ENCODE measurements at regions not wholly inside any gene's neighbourhood (a gene's known extent, or its start where the extent isn't known, plus 50 kb on each side); places are given as distances from the start of the nearest gene placed in this dataset.

- DNase-seq = no peak
- H3K4me1 ChIP-seq (replicated peaks in 1 of 2) = no peaks in the 10 kb centered on the region
- no peak overlapping the region for H3K4me3 ChIP-seq
- TF ChIP-seq, protein P1, sequence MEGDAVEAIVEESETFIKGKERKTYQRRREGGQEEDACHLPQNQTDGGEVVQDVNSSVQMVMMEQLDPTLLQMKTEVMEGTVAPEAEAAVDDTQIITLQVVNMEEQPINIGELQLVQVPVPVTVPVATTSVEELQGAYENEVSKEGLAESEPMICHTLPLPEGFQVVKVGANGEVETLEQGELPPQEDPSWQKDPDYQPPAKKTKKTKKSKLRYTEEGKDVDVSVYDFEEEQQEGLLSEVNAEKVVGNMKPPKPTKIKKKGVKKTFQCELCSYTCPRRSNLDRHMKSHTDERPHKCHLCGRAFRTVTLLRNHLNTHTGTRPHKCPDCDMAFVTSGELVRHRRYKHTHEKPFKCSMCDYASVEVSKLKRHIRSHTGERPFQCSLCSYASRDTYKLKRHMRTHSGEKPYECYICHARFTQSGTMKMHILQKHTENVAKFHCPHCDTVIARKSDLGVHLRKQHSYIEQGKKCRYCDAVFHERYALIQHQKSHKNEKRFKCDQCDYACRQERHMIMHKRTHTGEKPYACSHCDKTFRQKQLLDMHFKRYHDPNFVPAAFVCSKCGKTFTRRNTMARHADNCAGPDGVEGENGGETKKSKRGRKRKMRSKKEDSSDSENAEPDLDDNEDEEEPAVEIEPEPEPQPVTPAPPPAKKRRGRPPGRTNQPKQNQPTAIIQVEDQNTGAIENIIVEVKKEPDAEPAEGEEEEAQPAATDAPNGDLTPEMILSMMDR (IDR thresholded peaks at IDR 0.05) = no peak
- no peak for TF ChIP-seq POLR2A (IDR thresholded peaks at IDR 0.05)
- intact Hi-C loops (cut with DNase I) = no loop called here
- no peak overlapping the region for H3K27ac ChIP-seq
- H3K36me3 ChIP-seq (replicated peaks in 1 of 2) = no peaks in the 10 kb centered on the region
- H3K27me3 ChIP-seq = no peaks in the 10 kb centered on the region
- H3K9me3 ChIP-seq (replicated peaks in 1 of 3) = no peaks in the 10 kb centered on the region
- WGBS, 4 donors = 27 to 49% (median 48%) methylated on average over 2 of the region's 2 CpGs
These were observed 145.0 kb downstream of the SLITRK6 start for GRCh38 chr13:85654227-85654626.

- 61 to 78% (median 72%) methylated on average over 3 of the region's 3 CpGs for WGBS, 4 donors
- TF ChIP-seq, protein P1 (IDR thresholded peaks at IDR 0.05) = no peak
- TF ChIP-seq POLR2A (IDR thresholded peaks at IDR 0.05) = no peak
- H3K4me3 ChIP-seq = no peak overlapping the region
- H3K36me3 ChIP-seq (replicated peaks in 1 of 2) = no peaks in the 10 kb centered on the region
- no peaks in the 10 kb centered on the region for H3K9me3 ChIP-seq (replicated peaks in 1 of 3)
- DNase-seq = no peak
- no peak overlapping the region for H3K27ac ChIP-seq
- intact Hi-C loops (cut with DNase I) = no loop called here
- H3K27me3 ChIP-seq = no peaks in the 10 kb centered on the region
- H3K4me1 ChIP-seq (replicated peaks in 1 of 2) = no peaks in the 10 kb centered on the region
These were observed 145.5 kb downstream of the SLITRK6 start for GRCh38 chr13:85653681-85654080.

GRCh38 chr13:85652491-85652890, 146.7 kb downstream of the SLITRK6 start:
- no peak for DNase-seq
- intact Hi-C loops (cut with DNase I) = no loop called here
- no peaks in the 10 kb centered on the region for H3K9me3 ChIP-seq (replicated peaks in 1 of 3)
- H3K27me3 ChIP-seq = no peaks in the 10 kb centered on the region
- 39 to 68% (median 64%) methylated on average over 1 of the region's 1 CpG for WGBS, 4 donors
- TF ChIP-seq, protein P1 (IDR thresholded peaks at IDR 0.05) = no peak
- no peak for TF ChIP-seq POLR2A (IDR thresholded peaks at IDR 0.05)
- H3K4me1 ChIP-seq (replicated peaks in 1 of 2) = no peaks in the 10 kb centered on the region
- no peak overlapping the region for H3K4me3 ChIP-seq
- H3K36me3 ChIP-seq (replicated peaks in 1 of 2) = no peaks in the 10 kb centered on the region
- H3K27ac ChIP-seq = no peak overlapping the region

- intact Hi-C loops (cut with DNase I) = no loop called here
- H3K9me3 ChIP-seq (replicated peaks in 1 of 3) = no peaks in the 10 kb centered on the region
- TF ChIP-seq, protein P1 (IDR thresholded peaks at IDR 0.05) = no peak
- no peak for TF ChIP-seq POLR2A (IDR thresholded peaks at IDR 0.05)
- H3K4me3 ChIP-seq = no peak overlapping the region
- 68 to 83% (median 78%) methylated on average over 4 of the region's 4 CpGs for WGBS, 4 donors
- no peaks in the 10 kb centered on the region for H3K36me3 ChIP-seq (replicated peaks in 1 of 2)
- no peaks in the 10 kb centered on the region for H3K27me3 ChIP-seq
- no peak for DNase-seq
- no peaks in the 10 kb centered on the region for H3K4me1 ChIP-seq (replicated peaks in 1 of 2)
- H3K27ac ChIP-seq = no peak overlapping the region
These were observed 147.8 kb downstream of the SLITRK6 start for GRCh38 chr13:85651440-85651839.

Data from adrenal gland (tissue), 9 donors.